ENCODE measurements at regions not wholly inside any gene's neighbourhood (a gene's known extent, or its start where the extent isn't known, plus 50 kb on each side); places are given as distances from the start of the nearest gene placed in this dataset.

DNA sequence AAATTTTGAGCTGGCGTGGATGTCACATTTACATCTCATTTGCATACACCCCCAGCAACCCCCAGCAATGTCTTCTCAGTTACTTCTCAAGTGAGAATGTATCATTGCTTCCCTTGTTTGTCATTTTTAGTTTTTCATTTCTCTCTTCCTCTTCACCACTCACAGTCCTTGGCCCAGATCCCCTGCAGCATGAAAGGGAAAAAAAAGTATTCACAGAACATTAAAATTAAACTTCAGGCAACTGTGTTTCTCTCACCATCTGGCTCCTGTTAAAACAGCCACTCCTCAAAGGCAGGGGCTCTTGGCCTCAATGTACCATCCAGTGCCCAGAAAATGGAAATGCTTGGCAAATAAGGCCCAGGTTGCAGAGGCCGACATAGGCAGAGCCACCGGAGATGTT is 126.8 kb downstream of the CTNND1 start:
- TF ChIP-seq, protein P1, sequence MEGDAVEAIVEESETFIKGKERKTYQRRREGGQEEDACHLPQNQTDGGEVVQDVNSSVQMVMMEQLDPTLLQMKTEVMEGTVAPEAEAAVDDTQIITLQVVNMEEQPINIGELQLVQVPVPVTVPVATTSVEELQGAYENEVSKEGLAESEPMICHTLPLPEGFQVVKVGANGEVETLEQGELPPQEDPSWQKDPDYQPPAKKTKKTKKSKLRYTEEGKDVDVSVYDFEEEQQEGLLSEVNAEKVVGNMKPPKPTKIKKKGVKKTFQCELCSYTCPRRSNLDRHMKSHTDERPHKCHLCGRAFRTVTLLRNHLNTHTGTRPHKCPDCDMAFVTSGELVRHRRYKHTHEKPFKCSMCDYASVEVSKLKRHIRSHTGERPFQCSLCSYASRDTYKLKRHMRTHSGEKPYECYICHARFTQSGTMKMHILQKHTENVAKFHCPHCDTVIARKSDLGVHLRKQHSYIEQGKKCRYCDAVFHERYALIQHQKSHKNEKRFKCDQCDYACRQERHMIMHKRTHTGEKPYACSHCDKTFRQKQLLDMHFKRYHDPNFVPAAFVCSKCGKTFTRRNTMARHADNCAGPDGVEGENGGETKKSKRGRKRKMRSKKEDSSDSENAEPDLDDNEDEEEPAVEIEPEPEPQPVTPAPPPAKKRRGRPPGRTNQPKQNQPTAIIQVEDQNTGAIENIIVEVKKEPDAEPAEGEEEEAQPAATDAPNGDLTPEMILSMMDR (IDR thresholded peaks at IDR 0.05) = no peak
- no peak for TF ChIP-seq POLR2A (IDR thresholded peaks at IDR 0.05)

All from prostate gland (tissue), 2 donors.